Endothelial cell of umbilical vein (primary cell): ENCODE measurements at regions not wholly inside any gene's neighbourhood (a gene's known extent, or its start where the extent isn't known, plus 50 kb on each side); places are given as distances from the start of the nearest gene placed in this dataset.

Experiments used
- BruUV-seq: library from RNA; stranded (reverse); fragments of 400-500 nt; replicated peaks from 2 replicates; lab custom pipeline; 2021; lab: Mats Ljungman, UMichigan
- CTCF ChIA-PET: fragments of 300-600, 350-600 bp; sonication (Branson Sonifier 250); formaldehyde crosslinking; loops from one replicate; lab custom pipeline; 2021; ENCODE audit warnings: antibody characterized with exemption, inconsistent platforms; lab: Charles Lee
- POLR2A ChIA-PET: fragments of 300-600, 350-600 bp; sonication (Branson Sonifier 250); formaldehyde crosslinking; loops from one replicate; lab custom pipeline; 2021; ENCODE audit warnings: antibody characterized with exemption, inconsistent platforms; lab: Charles Lee
- DNase-seq: peaks from one replicate; pipeline ENCODE4 v3.0.0-alpha.2; 2011; ENCODE audit warnings: low read depth, low spot score
- FAIRE-seq: peaks from 2 replicates; lab custom pipeline; 2011; peaks lifted over from hg19 to GRCh38; lab: Jason Lieb, UNC
- H2AFZ ChIP-seq: 2 replicates; pipeline ENCODE4 v1.6.0; 2012; ENCODE audit warnings: low read depth, low read length, control low read depth, inconsistent platforms
- H3K27ac ChIP-seq: 2 replicates; pipeline ENCODE4 v1.5.1; 2011; ENCODE audit warnings: low read depth, mild to moderate bottlenecking, control low read depth, low read length, moderate library complexity; ENCODE audit not compliant: insufficient read depth
- H3K27me3 ChIP-seq, 2 experiments: 2 replicates each; pipeline versions ENCODE4 v1.6.0 to v1.6.1; 2011; ENCODE audit warnings: low read length in 2 of 2, mixed read lengths in 1 of 2; ENCODE audit not compliant: control insufficient read depth in 2 of 2, insufficient read depth in 2 of 2
- H3K36me3 ChIP-seq, 2 experiments: 2 replicates in 1 of 2; 3 replicates in 1 of 2; pipeline ENCODE4 v1.5.1; 2011; ENCODE audit warnings: low read length in 2 of 2, mild to moderate bottlenecking in 1 of 2, moderate library complexity in 1 of 2; ENCODE audit not compliant: control insufficient read depth in 2 of 2, insufficient read depth in 2 of 2; ENCODE audit errors: extremely low read depth in 1 of 2
- H3K4me1 ChIP-seq: 3 replicates; pipeline ENCODE4 v1.5.1; 2011; ENCODE audit warnings: mild to moderate bottlenecking, low read length; ENCODE audit not compliant: control insufficient read depth, insufficient read depth; ENCODE audit errors: extremely low read depth
- H3K4me2 ChIP-seq: 2 replicates; pipeline ENCODE4 v1.6.1; 2011; ENCODE audit warnings: low read length, control low read depth, mixed read lengths; ENCODE audit not compliant: insufficient read depth
- H3K4me3 ChIP-seq, 3 experiments: fragments of 200-600 bp in 1 of 3; sonication (generic), shearing (Covaris generic) in 1 of 3; replicated peaks in 1 of 3; 2 replicates each; pipeline ENCODE4 v1.5.1; 2011 to 2016; ENCODE audit warnings: control low read depth in 3 of 3, low read length in 3 of 3, mild to moderate bottlenecking in 2 of 3, inconsistent platforms in 1 of 3, low read depth in 1 of 3, moderate library complexity in 1 of 3; ENCODE audit not compliant: insufficient read depth in 1 of 3
- H3K79me2 ChIP-seq: 2 replicates; pipeline ENCODE4 v1.6.0; 2012; ENCODE audit warnings: low read length, inconsistent platforms; ENCODE audit not compliant: control insufficient read depth, insufficient read depth
- H3K9ac ChIP-seq: replicated peaks from 2 replicates; pipeline ENCODE3; 2011; ENCODE audit warnings: low read length, control low read depth; ENCODE audit not compliant: insufficient read depth; ENCODE audit errors: extremely low read depth
- H3K9me1 ChIP-seq: replicated peaks from 3 replicates; pipeline ENCODE4 v1.6.0; 2011; ENCODE audit warnings: mild to moderate bottlenecking, low read length; ENCODE audit not compliant: control insufficient read depth, insufficient read depth; ENCODE audit errors: extremely low read depth
- H3K9me3 ChIP-seq: replicated peaks from 2 replicates; pipeline ENCODE4 v1.5.1; 2012; ENCODE audit warnings: low read length, inconsistent platforms; ENCODE audit not compliant: control insufficient read depth, insufficient read depth
- H4K20me1 ChIP-seq: replicated peaks from 2 replicates; pipeline ENCODE3; 2011; ENCODE audit warnings: mild to moderate bottlenecking, low read length; ENCODE audit not compliant: control insufficient read depth, insufficient read depth; ENCODE audit errors: extremely low read depth
- EZH2 ChIP-seq: IDR thresholded peaks from 2 replicates; pipeline ENCODE4 v1.6.1; 2012; ENCODE audit warnings: borderline replicate concordance, low read depth, mild to moderate bottlenecking, moderate library complexity, low read length, inconsistent platforms; ENCODE audit not compliant: severe bottlenecking
- FOS ChIP-seq: IDR thresholded peaks from 2 replicates; pipeline ENCODE4 v1.6.1; 2011; ENCODE audit warnings: mild to moderate bottlenecking, low read length, moderate library complexity, borderline replicate concordance; ENCODE audit not compliant: insufficient read depth
- GATA2 ChIP-seq: IDR thresholded peaks from 2 replicates; pipeline ENCODE4 v1.7.0; 2011; ENCODE audit warnings: low read depth, mild to moderate bottlenecking, moderate library complexity, mixed read lengths, low read length; ENCODE audit not compliant: insufficient read length, insufficient read depth
- JUN ChIP-seq: IDR thresholded peaks from 2 replicates; pipeline ENCODE4 v1.6.1; 2011; ENCODE audit warnings: borderline replicate concordance, low read depth; ENCODE audit not compliant: insufficient read length, insufficient read depth
- MAX ChIP-seq: IDR thresholded peaks from 2 replicates; pipeline ENCODE4 v1.6.1; 2011; ENCODE audit not compliant: insufficient read depth, insufficient read length
- MYC ChIP-seq: IDR thresholded peaks from one replicate; pipeline ENCODE4 v1.6.1; 2011; ENCODE audit warnings: mild to moderate bottlenecking, low read depth, low read length
- POLR2A ChIP-seq: IDR thresholded peaks from 2 replicates; pipeline ENCODE4 v1.6.1; 2012; ENCODE audit warnings: low read depth, mild to moderate bottlenecking, control low read depth, low read length
- POLR2AphosphoS5 ChIP-seq: IDR thresholded peaks from 2 replicates; pipeline ENCODE4 v1.6.1; 2012; ENCODE audit warnings: low read depth, mild to moderate bottlenecking, control low read depth, low read length, moderate library complexity; ENCODE audit not compliant: insufficient read depth
- dilution Hi-C: fragments of 300-500 bp; cut with MboI; formaldehyde crosslinking; loops from one replicate; pipeline ENCODE4 v1.15.0; 2019; ENCODE audit warnings: low sequenced_read_pairs; ENCODE audit not compliant: extremely low pct_ligation_motif_present
- intact Hi-C: fragments of 100-400 bp; cut with micrococcal nuclease; formaldehyde crosslinking; loops from one replicate; pipeline ENCODE4 v1.10.0; 2022
- TF ChIP-seq, protein P1 (sequence below), 2 donors: IDR thresholded peaks; 1 replicate in 1 of 2; 2 replicates in 1 of 2; pipeline ENCODE4 v1.5.1; 2011; ENCODE audit warnings: low read length in 2 of 2, mild to moderate bottlenecking in 2 of 2, moderate library complexity in 2 of 2, control low read depth in 1 of 2, inconsistent platforms in 1 of 2, low read depth in 1 of 2; ENCODE audit not compliant: insufficient read depth in 1 of 2; ENCODE audit errors: extremely low read depth in 1 of 2

DNA sequence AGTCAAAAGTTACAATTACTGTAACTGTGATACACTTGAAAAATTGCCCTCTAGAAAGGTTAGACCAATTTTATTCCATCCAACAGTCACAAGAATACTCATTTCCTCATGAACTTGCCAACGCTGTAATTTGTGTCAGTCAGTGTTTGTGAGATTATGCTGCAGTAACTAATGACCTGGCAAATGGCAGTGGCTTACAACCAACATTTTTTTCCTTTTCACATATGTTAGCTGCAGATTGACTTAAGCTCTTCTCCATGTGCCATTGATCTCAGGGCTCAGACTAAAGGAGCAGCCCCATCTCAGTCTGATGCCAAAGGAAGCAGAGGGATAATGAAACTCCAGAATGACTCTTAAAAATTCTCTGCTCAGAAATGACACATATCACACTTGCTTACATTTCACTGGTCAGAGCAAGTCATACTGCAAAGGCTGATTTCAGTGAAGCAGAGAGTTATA lies 92.3 kb upstream of the ELOVL5 start:
- Histone ChIP-seq H3K4me1 (no peaks in the 10 kb centered on the region), H3K79me2 (no peaks in the 10 kb centered on the region), H2AFZ (no peak overlapping the region), H3K4me3 (no peak overlapping the region), H4K20me1 (no peaks in the 10 kb centered on the region), H3K27ac (no peak overlapping the region), H3K9me1 (no peaks in the 10 kb centered on the region), H3K27me3 (peaks cover 3 to 4% of the 10 kb centered on the region in 2 experiments), H3K9me3 (no peaks in the 10 kb centered on the region), H3K4me2 (no peak overlapping the region), H3K36me3 (no peaks in the 10 kb centered on the region), H3K9ac (no peak overlapping the region)
- BruUV-seq, result no TSS peak
- TF ChIP-seq POLR2AphosphoS5 (no peak), JUN (no peak), EZH2 (no peak), GATA2 (no peak), MYC (no peak), POLR2A (no peak), MAX (no peak), FOS (no peak)
- TF ChIP-seq, protein P1, sequence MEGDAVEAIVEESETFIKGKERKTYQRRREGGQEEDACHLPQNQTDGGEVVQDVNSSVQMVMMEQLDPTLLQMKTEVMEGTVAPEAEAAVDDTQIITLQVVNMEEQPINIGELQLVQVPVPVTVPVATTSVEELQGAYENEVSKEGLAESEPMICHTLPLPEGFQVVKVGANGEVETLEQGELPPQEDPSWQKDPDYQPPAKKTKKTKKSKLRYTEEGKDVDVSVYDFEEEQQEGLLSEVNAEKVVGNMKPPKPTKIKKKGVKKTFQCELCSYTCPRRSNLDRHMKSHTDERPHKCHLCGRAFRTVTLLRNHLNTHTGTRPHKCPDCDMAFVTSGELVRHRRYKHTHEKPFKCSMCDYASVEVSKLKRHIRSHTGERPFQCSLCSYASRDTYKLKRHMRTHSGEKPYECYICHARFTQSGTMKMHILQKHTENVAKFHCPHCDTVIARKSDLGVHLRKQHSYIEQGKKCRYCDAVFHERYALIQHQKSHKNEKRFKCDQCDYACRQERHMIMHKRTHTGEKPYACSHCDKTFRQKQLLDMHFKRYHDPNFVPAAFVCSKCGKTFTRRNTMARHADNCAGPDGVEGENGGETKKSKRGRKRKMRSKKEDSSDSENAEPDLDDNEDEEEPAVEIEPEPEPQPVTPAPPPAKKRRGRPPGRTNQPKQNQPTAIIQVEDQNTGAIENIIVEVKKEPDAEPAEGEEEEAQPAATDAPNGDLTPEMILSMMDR (IDR thresholded peaks at IDR 0.05; ENCODE audit: extremely low read depth in 1 of 2, insufficient read depth in 1 of 2, low read depth in 1 of 2, low read length in 2 of 2), result no peak
- DNase-seq (no peak), FAIRE-seq (no peak)
- POLR2A ChIA-PET, result no interaction called here
- intact Hi-C loops, result no loop called here
- CTCF ChIA-PET, result interaction anchor here (1.2 kb wide), 1 partner anchor 43 kb away, joined by 3 read pairs; no protein-coding TSS in a partner anchor
- dilution Hi-C loops, result no loop called here
